HG03439 (cell line): ENCODE measurements at regions not wholly inside any gene's neighbourhood (a gene's known extent, or its start where the extent isn't known, plus 50 kb on each side); places are given as distances from the start of the nearest gene placed in this dataset.
"Not testable (repeated sequence)": the region's sequence is repeated elsewhere in the genome, so short reads cannot be mapped to it uniquely, and the experiment has no call there.

Experiments
- ATAC-seq: cut with Tn5 transposase; IDR thresholded peaks from one replicate; pipeline ENCODE4 v1.9.1; 2021; ENCODE audit warnings: mild to moderate bottlenecking, moderate library complexity; ENCODE audit not compliant: unreplicated experiment

DNA sequence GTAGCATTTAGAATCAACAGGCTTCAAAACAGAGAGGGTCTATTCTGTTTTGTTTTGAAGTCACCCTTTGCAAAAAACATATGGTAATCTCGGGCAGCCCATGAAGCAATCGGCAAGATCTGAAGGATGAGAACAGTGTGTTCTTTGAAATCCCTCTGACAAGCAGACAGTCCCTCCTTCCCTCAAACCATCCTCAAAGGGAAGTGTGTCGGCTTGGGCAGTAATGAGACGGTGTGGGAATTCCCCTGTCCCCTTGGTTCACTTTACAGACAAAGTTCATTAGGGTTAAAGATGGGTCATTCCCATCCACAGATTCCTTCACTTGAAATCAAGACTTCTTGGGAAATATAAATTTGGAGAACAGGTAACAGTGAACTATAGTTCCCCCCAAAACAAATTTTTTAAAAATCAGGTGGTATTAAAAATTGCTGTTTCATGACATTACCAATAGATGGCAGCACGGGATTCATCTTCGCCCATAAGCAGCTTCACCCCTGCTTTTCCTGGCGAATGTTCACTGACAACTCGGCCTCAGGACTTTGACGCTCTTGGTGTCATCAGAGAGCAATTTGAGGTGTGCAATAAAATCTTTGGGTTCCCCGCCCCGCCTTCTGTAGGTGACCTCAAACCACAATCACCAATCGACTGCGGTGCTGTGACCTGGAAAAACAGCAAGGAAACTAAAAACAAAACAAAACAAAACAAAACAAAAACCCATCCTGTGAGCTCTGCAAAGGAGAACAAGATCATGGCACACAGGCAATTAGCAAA, 159.3 kb upstream of the TNFAIP3 start:
- ATAC-seq = peak; percentile 59

DNA sequence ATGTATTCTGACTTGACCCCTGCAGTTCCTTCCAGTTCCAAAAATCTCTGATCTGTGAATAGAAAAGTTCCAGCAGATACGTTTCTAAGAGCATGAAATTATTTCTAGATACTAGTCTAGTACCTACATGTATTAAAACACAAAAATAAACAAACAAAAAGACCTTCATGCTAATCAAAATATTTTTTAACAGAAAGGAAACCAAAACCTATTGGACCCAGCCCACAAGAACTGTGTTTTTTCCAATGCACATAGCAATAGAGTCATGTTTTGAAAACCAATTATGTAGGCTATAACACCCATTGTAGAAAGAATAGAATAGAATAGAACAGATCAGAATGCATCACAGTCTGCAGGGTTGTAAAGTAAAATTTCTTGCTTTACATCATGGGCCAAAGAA, 158.6 kb upstream of the TNFAIP3 start:
- no peak for ATAC-seq

DNA sequence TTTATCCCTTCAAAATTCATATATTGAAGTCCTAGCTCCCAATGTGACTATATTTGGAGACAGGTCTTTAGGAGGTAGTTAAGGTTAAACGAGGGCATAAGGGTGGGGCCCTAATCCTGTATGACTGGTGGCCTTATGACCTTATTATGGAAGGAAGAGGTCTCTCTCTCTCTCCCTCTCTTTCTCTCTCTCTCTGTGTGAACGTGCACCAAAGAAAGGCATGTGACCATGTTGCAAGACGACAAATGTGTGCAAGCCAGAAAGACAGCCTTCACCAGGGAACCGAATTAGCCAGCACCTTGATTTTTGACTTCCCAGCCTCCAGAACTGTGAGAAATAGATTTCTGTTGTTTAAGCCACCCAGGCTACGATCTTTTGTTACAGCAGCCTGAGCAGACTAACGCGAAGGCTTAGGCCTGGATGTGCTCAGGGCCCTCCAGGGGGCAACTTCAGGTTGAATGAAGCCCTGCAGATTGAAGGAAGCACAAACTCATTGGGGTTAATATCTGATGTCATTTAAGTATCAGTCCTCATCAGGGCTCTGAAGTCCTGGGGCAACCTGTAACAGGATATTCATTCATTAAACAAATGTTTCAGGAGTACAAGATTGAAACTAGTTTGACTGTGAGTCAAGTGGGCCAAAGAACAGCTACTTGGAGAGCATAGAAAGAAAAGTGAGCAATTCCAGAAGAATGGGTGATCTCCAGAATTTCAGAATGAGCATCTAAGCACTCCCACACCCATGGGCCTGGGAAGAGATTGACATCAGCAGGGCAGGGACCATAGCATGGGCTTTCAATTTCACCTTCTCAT, 157.4 kb upstream of the TNFAIP3 start:
- ATAC-seq = no peak

DNA sequence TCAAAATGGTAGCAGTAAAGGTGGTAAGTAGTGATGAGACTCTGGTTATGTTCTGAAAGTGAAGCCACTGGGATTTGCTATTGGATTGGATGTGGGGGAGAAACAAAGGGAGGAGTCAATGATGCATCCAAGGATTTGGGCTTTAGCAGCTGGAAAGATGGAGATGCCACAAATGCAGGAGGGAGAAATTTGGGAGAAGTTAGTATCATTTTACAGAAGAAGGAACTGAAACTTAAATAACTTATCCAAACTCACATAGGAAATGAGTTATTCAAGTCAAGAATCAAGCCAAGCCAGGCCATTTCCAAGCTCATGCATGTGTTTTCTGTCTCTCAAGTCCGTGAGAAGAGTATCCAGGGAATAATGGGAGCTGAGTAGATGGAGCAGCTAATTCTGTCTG, 155.1 kb upstream of the TNFAIP3 start:
- no peak for ATAC-seq

DNA sequence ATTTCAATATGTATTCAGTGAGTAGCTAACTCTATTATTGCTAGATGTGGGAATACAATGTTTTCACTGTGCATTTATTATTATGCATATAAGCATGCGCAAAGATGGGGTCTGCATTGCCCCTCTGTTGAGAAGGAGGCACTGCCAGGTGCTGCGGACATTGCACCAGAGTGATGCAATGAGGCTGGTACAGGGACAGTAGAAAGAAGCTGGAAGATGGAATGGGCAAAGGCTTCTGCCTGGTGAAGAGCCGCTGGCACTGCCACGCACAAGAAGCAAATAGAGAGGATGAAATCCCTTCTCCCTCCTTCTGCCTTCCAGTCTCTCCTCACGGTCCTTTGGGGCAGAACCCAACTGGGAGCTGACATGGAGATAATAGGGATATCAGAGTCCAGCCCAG, 154.5 kb upstream of the TNFAIP3 start:
- no peak for ATAC-seq

DNA sequence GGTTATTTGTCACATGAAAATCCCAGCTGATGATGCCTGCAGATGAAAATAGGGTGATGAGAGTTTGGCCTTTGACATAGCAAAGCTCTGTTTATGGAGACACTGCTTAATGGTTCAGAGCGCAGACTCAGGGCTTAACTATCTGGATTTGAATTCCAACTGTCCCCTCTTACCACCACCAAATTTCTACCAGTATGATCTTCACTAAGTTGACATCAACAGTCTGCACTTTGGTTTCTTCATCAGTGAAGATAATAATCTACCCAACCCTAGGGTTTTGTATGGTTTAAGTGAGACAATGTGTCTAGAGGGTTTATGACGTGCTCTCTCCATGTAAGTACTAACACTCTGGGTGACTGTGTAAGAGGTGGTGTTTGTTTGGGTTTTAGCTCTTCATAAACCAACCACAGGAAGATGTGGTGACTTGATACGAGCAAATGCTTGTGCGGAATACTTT, 151.4 kb upstream of the TNFAIP3 start:
- no peak for ATAC-seq

DNA sequence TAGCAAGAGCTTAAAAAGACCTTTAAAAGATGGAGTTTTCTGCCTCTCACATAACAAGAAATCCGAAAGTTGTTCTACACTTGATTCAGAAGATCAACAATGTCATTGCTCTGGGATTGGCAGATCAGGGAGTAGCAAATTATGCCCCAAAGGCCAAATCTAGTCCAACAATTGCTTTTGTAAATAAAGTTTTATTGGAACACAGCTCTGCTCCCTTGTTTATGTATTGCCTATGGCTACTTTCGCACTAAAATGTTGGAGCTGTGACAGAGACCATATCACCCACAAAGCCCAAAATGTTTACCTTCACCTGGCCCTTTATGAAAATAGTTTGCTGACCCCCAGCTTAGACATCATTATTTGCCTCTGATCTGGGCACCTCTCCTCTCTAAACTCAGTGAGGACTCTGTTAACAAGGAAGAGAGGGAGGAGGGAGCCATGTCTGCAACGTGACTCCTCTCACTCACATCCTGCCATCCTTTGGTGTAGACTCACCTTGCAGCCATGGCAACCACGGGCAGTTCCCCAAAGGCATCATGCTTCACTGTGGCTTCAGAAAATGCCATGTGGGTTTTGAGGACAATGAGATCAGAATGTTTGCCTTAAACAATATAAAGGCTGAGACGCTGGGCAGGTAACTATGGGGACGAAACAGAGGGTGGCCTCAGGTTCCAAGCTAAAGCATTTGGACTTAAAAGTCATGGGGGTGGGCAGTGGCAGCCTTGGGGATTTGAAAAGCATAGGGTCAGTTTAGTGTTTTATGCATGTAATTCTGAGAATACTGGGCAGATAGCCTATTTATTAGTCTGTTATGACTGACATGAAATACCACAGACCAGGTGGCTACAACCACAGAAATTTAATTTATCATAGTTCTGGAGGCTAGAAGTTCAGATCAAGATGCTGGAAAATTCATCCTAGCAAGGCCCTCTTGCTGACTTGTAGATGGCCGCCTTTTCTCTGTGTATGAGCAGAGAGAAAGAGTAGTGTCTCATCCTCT, 149.7 kb upstream of the TNFAIP3 start:
- ATAC-seq = no peak

DNA sequence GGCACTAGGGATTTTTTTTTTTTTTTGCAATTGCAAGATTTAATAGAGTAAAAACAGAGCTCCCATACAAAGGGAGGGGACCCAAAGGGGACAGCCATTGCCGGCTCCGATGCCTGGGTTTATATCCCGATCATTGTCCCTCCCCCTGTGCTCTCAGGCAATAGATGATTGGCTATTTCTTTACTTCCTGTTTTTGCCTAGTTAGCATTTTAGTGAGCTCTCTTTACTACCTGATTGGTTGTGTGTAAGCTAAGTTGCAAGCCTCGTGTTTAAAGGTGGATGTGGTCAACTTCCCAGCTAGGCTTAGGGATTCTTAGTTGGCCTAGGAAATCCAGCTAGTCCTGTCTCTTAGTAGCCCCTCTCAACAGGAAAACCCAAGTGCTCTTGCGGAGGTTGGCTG, 148.2 kb upstream of the TNFAIP3 start:
- ATAC-seq = not testable (repeated sequence)

DNA sequence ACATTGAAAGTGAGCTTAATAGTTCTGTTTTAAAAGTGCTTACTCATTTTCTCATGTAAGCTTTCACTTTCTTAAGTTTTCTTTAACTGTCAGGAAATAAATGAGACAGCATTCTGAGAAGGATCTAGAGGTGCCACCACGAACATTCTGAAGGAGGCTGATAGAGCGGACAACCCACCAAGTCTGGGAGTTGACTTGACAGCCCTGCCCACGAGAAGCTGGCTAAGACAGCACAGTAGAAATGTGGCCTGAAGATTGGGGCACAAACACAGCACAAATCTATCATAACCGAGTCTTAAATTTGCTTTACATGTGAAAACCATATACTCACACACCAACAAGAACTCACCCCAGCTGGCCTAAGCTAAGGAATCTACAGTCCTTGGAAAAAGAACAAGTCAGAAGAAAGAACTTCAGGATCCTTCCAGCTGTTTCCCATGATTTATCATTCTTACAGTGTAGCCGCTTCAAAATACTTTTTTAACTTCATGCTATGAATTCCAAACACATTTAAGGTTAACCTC, 144.2 kb upstream of the TNFAIP3 start:
- ATAC-seq = peak; percentile 77

DNA sequence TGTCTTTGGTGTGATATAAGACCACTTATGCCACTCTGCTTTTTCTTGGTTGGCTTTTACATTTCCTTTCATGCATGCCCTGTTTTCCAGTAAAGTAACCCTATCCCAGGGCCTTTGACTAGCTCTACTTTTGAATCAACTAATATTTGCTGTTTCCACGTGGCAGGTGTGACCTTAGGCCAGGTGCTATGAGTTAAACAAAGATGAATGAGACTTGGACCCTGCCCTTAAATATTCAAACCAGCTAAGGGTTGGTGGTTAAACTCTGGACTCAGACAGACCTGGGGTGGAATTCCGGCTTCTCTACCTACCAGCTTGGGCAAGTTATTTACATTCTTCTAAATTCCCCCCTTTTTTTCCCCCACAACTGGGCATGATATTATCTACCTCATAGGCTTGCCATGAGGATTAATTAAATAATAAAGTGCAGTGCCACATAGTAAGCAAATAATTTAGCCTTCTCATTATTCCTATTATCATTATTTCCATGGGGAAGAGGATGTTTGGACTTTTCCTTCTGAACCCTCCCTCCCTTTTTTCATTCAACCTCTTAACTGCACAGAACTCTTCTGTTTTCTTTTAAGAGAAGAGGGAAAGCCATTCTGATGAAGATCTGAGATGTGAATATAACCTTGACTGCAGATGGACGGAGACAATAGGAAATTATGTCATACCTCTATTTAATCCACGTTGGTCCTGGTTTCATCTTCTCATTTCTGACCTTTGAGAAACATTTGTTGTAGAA, 143.6 kb upstream of the TNFAIP3 start:
- no peak for ATAC-seq

DNA sequence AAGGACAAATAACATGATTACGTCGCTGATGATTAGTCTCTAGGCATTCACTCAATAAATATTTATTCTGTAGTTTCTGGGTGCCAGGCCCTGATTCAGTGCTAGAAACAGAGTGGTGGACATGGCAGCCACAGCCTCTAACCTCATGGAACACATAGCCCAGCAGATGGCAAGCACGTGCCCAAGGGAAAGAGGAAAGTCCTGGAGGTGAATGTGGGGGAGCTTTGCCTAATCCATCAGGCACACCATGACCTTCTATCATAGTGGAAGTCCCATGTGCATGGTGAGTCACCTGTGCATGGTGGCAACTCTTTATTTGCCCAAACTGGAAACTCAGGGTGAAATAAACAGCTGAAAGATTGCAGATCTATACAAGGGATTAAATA, 143.0 kb upstream of the TNFAIP3 start:
- no peak for ATAC-seq

DNA sequence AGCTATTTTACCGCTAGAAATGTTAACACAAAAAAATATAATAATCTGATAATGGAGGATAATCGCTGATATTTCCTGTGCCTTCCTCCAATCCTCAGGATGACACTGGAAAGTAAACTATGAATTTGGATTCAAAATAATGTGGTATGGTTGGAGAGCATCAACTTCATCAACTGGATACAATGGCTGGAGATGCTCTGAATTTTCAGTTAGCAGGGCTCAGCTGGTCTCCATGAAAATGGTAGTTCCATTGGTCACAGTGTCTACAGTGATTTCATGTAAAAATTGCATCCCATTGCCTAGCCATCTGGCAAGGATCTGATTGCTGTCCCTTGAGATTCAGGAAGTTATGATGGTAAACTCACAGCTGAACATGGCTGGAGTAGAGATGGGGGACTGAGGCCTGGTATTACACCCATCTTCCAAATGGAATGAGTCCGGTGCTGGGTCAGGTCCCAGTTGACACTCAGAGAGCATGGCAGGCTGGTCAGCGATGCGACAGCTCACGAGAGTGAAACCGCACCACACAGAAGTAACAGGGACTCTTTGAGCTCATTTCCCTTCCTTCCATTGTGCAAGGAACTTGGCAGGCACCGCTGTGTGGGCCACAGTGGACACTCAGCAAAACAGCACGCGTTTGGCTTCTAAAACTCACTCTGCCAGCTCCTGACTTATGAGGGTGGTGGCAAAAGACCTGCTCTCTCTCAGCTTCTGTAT, 142.4 kb upstream of the TNFAIP3 start:
- ATAC-seq = no peak

DNA sequence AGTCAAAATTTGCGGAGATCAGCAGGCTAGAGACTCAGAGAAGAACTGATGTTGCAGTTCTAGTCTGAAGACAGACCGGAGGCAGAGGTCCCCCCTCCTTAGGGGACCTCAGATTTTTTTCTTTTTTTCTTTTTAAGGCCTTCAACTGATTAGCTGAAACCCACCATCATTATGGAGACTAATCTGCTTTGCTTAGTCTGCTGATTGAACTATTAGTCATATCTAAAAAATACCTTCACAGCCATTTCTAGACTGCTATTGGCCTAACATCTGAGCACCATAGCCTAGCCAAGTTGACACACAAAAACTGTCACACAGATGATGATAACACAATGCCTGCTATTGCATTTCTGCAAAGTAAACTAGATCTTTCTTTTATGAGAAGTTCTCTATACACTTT, 141.1 kb upstream of the TNFAIP3 start:
- no peak for ATAC-seq

DNA sequence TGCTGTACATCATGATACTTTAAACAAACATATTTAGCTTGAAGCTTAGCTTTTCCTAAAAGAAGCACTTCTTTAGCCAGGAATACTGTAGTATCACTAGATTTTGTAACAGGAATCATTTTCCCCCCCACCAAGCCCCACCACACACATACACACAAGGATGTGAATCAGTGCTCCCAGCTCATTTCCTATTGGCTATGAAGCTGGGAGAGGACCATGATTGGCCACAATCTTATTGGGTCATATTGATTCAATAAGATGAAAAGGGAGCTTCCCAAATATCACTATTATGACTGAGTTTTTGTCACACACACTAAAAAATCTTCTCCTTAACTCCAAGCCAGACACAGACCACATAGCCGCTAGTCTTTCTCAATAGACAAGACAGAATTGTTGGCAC, 140.5 kb upstream of the TNFAIP3 start:
- ATAC-seq = no peak

DNA sequence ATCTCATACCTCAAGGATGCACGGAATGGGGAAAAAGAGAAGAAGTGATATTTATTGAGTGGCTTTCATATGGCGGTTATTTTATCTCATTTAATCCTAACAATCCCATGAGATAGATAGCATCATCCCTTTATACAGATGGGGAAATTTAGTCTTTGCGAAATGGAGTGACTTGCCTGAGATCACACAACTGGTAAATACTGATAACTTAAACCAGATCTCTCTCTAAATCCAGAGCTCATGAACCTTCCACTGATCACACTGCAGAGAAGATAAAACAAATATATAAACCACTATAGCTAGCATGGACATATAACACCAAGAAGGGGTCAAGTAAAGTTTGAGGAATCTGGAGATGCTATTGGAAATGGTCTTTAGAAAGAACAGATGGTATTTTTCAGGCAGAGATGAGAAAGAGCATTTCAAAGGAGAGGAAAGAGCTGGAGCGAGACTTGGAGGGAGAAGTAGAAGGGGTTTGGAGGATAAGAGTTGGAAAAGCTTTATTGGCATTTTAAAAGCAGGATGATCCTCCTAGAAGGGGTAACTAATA, 139.8 kb upstream of the TNFAIP3 start:
- no peak for ATAC-seq

DNA sequence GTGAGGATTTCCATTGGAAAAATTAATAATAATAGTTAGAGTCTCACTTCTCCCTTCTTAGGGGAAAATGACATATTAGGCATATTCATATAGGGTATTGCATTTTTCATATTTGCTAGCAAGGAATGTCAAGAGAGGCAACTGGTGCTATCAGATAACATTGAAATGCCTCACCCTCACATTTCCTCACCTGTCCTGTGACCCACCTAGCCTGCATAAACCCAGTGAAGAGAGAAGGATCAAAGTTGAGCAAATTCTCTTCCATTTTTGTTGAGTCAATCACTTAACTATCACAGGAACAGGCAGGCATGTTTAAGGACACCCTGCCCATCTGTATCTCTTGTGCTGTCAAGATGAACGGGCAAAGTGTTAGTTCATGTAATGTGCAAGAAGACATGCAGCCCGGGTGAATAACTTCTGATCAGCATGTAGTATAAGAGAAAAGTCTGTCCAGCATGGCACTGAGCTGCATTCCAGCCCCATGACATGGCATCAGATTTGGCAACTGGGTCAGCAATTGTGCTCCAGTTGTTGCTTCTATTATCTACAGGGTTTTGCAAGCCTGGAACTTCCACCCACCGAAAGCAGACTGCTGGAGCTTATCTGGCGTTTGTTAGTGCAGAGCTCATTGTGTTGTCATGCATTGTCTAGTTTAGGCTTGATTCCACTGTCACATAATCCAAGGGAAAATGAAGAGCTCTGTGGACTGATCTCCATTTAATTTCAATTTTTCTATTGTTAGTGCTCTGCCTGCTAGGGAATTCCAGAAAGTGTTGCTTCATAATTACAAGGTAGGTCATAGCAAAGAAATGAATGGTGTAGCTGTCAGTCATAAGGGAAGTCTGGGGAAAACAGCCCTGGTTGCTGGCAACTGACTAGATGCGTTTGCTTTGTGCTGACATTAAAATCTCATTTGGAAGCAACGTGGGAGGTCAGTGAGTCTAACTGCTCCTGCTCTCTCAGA, 138.4 kb upstream of the TNFAIP3 start:
- no peak for ATAC-seq

DNA sequence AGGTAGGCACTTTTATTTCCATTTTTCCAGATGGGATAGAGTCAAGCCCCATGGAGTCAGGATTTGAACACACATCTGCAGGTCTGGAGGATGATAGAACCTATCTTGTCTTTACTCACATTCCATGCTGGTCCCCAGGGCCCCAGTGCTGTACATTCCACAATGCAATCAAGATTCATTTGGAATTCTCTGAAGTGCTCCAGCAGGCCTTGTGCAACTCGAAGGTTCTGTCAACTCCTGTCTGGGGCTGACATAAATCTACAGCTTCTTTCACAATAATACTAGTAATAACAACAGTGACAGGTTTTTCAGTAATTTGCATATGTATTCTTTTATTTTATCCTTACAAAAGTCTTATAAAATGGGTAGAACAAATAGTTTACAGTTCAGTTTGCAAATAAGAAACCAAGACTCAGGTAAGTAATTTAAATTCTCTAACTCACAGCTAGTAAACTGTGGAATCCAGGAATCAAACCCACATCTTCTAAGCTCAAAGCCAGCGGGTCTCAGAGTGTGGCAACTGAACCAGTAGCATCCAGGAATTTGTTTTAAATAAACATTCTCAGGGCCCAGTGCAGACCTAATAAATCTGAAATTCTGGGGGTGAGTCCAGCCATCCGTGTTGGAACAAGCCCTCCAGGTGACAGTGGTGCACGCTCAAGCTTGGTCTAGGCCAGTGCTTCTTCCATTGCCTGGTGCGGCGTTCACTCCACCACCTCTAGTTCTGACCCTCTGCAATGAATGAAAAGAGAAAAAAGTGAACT, 137.0 kb upstream of the TNFAIP3 start:
- ATAC-seq = no peak
